Activated naive CD4-positive, alpha-beta T cell treated with anti-CD3 and anti-CD28 coated beads, Interleukin-2, amount 50 U/mL, for 72 hours (primary cell): ENCODE measurements at regions not wholly inside any gene's neighbourhood (a gene's known extent, or its start where the extent isn't known, plus 50 kb on each side); places are given as distances from the start of the nearest gene placed in this dataset.

Experiments used
- ATAC-seq, 2 donors: fragments of 150-1000 bp; cut with Tn5 transposase; 2 replicates each; pipeline ENCODE4 v1.10.0; 2021; ENCODE audit warnings: mild to moderate bottlenecking in 2 of 2, moderate library complexity in 2 of 2
- DNase-seq, 2 donors: peaks; one replicate each; pipeline ENCODE4 v3.0.0; 2021 to 2022; ENCODE audit warnings: low spot score in 2 of 2
- H3K27ac Mint-ChIP-seq, 2 donors: one replicate each; pipeline ENCODE4 v1.8.0; 2022; ENCODE audit warnings: mild to moderate bottlenecking in 2 of 2, mixed read lengths in 2 of 2
- H3K36me3 Mint-ChIP-seq, 2 donors: one replicate each; pipeline ENCODE4 v1.8.0; 2022; ENCODE audit warnings: mixed read lengths in 2 of 2
- H3K9me3 Mint-ChIP-seq, 2 donors: one replicate each; pipeline ENCODE4 v1.8.0; 2022; ENCODE audit warnings: mixed read lengths in 2 of 2

DNA sequence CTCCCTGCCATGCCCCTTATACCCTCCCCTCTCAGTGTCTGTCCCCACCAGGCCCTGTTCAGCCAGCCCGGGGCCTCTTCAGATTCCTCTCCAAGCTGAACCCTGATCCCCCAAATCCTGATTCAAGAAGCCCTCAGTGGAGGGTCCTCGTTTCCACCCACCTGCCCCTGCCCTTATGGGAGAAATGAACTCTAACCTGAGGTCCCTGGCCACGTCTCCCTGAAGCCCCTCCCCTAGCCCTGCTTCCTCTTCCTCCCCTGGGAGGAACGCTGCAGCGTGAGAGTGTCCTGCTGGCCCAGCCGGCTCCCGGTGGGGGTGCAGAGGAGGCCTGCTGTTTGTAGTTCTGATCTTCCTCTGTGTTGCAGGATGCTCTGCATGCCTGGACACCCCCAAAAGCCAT is 56.7 kb upstream of the GLI2 start:
- Mint-ChIP-seq H3K36me3 (no peaks in the 10 kb centered on the region), H3K9me3 (no peaks in the 10 kb centered on the region), H3K27ac (no peak overlapping the region)
- DNase-seq, result no peak
- no peak for ATAC-seq

DNA sequence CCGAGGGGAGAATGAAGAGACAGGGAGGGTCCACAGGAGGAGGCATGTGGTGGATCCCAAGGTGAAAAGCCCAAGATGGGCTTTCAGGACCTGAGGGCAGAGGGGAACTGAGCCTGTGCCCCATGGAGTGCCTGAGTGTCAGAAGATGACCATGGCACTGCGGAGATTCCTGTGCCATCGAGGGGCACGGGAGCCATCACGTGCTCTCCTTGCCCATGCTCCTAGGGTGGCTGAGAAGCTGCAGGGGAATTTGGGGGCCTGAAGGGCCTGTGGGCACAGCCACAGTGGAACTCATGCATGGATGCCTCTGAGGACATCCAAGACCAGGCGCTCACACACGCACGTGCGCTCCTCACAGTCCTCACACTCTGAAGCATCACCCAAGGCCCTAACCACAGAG is 56.1 kb upstream of the GLI2 start:
- no peaks in the 10 kb centered on the region for H3K9me3 Mint-ChIP-seq
- DNase-seq (no peak), ATAC-seq (no peak)
- H3K36me3 Mint-ChIP-seq, result no peaks in the 10 kb centered on the region
- H3K27ac Mint-ChIP-seq, result no peak overlapping the region

DNA sequence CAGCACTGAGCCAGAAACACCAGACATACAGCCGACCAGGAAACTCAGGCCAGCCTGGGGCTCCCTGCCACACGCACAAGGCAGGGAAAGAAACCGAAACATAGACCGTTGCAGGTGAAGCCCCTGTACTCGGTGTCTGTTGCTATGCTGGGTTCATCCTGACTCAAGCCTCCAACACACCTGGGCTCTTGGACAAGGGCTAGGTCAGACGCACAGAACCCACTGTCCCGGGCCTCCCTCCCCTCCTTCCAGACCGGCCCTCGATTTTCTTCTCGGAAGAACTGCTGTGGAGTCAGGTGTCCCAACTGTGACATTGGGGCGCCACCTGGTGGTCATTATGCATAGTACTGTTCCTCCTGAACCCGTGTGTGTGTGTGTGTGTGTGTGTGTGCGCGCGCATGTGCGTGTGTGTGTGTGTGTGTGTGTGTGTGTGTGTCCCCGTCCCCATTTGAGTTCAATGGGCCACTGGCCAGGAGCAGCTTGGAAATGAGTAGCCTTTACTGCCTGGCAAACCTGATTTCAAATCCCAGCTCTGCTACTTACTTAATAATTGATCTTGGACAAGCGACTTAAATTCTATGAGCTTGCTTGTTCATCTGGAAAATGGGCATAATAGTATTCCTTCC is 55.4 kb upstream of the GLI2 start:
- Mint-ChIP-seq H3K27ac (peak overlapping the region in 1 of 2 donors; percentile 7), H3K36me3 (no peaks in the 10 kb centered on the region), H3K9me3 (no peaks in the 10 kb centered on the region)
- DNase-seq (peak in 1 of 2 donors; percentile 78), ATAC-seq (peak; percentile 83 to 88)

DNA sequence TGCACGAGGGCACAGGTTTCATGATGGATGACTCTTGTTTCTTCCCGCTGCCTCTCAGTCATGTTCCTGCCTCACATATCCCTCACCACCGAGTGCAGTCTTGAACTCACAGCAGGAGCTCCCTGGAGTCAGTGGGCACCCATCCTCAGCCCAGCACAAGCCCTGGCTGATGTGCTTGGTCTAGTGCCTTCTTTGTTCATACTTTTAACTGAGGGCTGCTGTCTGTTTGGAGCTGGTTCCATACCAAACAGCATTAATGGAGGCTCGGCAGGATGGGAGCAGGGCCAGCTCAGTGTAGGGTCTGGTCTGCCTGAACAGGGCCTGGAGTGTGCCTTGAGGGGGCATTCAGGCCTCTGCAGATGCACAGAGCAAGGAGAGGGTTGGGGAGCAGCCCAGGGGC is 54.5 kb upstream of the GLI2 start:
- peak overlapping the region in 1 of 2 donors; percentile 55 for H3K27ac Mint-ChIP-seq
- no peaks in the 10 kb centered on the region for H3K9me3 Mint-ChIP-seq
- ATAC-seq (no peak), DNase-seq (no peak)
- no peaks in the 10 kb centered on the region for H3K36me3 Mint-ChIP-seq

DNA sequence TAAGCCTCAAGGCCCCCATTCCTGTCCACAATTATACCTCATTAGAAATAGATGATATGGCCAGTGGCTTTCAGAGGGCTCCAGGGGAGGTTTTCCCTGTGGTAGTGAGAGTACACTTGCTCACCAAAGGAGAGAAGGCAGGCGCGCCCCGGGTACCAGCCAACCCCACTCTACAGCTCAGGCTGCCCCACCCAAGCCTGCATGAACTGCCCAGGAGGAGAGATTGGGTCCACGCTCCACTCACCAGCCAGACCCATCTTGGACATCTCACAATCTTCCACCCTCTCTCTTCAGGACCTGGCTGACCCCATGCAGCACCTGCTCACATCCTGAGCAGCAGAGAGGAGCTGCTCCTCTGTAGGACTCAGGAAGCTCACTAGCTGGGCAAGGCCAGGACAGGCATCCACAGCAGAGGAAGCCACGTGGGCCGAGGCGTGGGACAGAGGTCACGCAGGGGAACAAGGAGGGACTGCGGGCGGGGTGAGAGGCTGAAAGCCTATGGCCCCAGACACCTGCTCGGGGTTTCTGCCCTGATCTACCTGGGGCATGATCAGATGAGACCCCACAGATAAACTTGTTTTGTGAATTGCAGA is 53.9 kb upstream of the GLI2 start:
- no peaks in the 10 kb centered on the region for H3K9me3 Mint-ChIP-seq
- H3K36me3 Mint-ChIP-seq, result no peaks in the 10 kb centered on the region
- DNase-seq (no peak), ATAC-seq (no peak)
- no peak overlapping the region for H3K27ac Mint-ChIP-seq

DNA sequence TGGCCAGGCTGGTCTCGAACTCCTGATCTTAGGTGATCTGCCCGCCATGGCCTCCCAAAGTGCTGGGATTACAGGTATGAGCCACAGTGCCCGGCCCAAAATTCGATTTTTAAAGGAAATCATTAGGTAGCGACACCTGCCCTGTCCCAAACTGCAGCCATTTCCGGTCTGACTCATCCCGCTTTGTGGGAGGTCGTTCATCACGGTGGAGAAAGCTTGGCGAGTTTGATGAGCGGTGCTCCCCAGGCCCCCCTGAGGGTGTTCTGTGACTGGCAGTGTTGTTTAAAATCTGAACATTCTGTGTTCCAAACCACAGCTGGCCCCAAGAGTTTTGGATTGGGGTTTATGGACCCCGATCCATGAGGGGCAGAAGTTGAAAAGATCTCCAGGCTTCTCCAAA is 53.0 kb upstream of the GLI2 start:
- ATAC-seq, result no peak
- no peak for DNase-seq
- Mint-ChIP-seq H3K9me3 (no peaks in the 10 kb centered on the region), H3K36me3 (no peaks in the 10 kb centered on the region), H3K27ac (no peak overlapping the region)

DNA sequence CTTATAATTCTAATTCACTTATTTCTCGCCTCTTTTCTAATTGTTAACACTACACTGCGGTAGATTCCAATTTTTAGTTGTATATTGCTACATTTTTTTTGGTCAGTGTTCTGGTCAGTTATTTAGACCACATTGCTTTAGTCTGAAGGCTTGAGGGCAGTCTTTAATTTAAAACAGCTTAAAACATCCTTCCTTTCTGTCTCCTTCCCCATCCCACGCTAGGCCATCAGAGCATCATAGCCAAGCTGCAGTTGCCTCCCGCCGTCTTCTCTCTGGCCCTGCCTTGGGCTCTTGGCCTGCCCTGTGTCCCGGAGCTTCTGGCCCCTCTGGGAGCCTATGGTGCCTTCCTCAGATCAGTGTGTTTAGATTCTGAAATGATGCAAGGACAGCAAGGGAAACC is 52.6 kb upstream of the GLI2 start:
- H3K27ac Mint-ChIP-seq, result no peak overlapping the region

DNA sequence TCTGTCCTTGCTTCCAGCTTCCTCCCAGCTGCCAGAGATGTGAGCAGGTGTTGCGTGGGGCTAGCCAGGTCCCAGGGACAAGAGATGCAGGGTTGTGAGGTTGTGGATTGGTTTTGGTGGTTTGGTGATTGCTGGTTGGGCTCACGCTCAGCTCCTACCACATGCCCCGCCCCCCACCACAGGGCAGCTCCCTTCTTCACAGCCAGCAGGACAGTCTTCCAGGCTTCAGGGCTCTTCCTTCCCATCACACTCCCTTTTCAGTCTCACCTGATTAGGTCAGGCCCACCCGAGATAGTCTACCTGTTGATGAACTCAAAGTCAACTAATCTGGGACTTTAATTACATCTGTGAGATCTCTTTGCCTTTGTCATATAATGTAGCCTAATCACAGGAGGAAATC is 52.0 kb upstream of the GLI2 start:
- Mint-ChIP-seq H3K9me3 (no peaks in the 10 kb centered on the region), H3K27ac (no peak overlapping the region)
- no peak for ATAC-seq

More for the DNA sequence above, 52.6 kb upstream of the GLI2 start:
- Mint-ChIP-seq H3K36me3 (no peaks in the 10 kb centered on the region), H3K9me3 (no peaks in the 10 kb centered on the region)
- no peak for DNase-seq
- no peak for ATAC-seq

DNA sequence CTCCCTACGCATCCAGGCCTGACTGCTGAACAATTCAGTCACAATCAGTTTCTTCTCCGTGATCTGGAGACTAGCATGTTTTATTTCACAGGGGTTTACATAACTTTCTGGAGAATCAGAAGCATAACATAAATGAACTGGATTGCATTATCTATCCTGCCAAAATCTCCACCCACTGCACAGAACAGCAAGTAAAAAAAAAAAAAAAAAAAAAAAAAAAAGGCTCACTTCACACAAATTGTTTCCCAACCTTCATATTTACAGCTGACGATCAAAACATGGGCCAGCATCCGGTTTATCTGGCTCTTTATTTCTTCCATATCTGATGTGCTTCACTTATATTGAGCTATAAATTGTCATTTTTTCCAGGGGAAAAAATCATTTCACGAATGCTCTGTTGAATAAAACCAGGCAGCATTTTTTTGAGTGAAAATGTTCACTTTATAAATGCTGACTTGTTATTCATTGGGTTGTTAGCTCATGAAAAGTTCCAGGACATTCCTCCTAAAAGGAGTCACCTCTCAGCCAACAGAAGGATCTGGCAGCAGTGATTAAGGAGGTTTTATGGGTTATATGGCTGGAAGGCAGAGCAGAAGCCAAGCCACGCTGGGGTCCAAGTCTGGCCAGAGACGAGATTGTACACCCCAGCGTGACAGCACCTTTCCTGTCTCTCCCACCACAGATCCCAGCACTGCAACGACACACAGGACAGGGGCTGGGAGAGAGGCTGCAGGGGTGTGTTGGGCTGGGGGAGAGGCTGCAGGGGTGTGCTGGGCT is 51.2 kb upstream of the GLI2 start:
- ATAC-seq (no peak), DNase-seq (no peak)
- Mint-ChIP-seq H3K36me3 (no peaks in the 10 kb centered on the region), H3K27ac (no peak overlapping the region), H3K9me3 (no peaks in the 10 kb centered on the region)

More for the DNA sequence above, 52.0 kb upstream of the GLI2 start:
- DNase-seq, result no peak
- no peaks in the 10 kb centered on the region for H3K36me3 Mint-ChIP-seq

DNA sequence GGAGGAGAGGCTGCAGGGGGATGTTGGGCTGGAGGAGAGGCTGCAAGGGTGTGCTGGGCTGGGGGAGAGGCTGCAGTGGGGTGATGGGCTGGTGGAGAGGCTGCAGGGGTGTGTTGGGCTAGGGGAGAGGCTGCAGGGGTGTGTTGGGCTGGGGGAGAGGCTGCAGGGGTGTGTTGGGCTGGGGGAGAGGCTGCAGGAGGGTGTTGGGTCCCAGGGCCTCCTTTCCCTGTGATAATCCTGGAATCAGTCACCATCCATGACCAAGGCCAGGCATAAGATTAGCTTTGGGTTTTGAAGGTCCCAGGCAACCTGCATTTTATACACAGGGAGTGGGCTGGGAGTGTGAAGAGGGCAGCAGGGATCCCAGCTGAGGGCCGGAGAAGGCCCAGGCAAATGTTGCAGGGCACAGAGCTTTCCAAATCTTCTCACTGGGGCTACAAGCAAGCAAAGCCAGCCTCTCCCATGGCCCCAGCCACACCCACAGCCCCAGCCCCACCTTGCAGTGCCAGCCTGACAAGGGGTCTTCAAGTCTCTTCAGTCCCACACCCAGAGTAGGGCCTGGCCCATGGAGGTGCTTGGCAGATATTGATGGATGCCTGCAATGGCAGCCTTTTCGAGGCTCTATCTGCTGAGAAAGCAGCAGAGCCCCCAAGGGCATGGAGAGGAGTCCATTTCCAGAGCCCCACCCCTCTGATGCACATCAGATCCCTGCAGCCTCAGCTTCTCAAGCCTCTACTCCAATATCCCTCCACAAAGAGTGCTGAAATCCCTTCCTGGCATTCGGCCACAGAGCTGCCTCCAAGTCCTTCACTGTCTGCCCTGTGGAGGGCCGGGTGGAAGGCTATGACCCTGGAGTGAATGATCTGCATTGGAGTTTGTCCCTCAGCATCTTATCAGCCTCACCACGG is 50.3 kb upstream of the GLI2 start:
- H3K36me3 Mint-ChIP-seq, result no peaks in the 10 kb centered on the region
- H3K27ac Mint-ChIP-seq, result no peak overlapping the region
- no peak for DNase-seq
- no peak for ATAC-seq
- H3K9me3 Mint-ChIP-seq, result no peaks in the 10 kb centered on the region
